Mesothelial cell of epicardium (in vitro differentiated cells): ENCODE measurements at regions not wholly inside any gene's neighbourhood (a gene's known extent, or its start where the extent isn't known, plus 50 kb on each side); places are given as distances from the start of the nearest gene placed in this dataset.
"Not testable (repeated sequence)": the region's sequence is repeated elsewhere in the genome, so short reads cannot be mapped to it uniquely, and the experiment has no call there.

ENCODE experiments used
- DNase-seq, 2 experiments: peaks; one replicate each; pipeline ENCODE4 v3.0.0; 2021; ENCODE audit warnings: low spot score in 2 of 2; ENCODE audit not compliant: unreplicated experiment in 2 of 2
- H3K27ac Mint-ChIP-seq: 2 replicates; pipeline ENCODE4 v1.8.0; 2021; ENCODE audit warnings: mixed read lengths
- H3K27me3 Mint-ChIP-seq: 2 replicates; pipeline ENCODE4 v1.8.0; 2021; ENCODE audit warnings: low read depth, mixed read lengths
- H3K36me3 Mint-ChIP-seq: 2 replicates; pipeline ENCODE4 v1.8.0; 2021; ENCODE audit warnings: mixed read lengths
- H3K4me1 Mint-ChIP-seq: 2 replicates; pipeline ENCODE4 v1.8.0; 2021; ENCODE audit warnings: mixed read lengths
- H3K4me3 Mint-ChIP-seq: 2 replicates; pipeline ENCODE4 v1.8.0; 2021; ENCODE audit warnings: mild to moderate bottlenecking, moderate library complexity, mixed read lengths
- H3K9me3 Mint-ChIP-seq: 2 replicates; pipeline ENCODE4 v1.8.0; 2021; ENCODE audit warnings: mixed read lengths
- TF ChIP-seq, protein P1 (sequence below): fragments of 200-600 bp; sonication (generic); IDR thresholded peaks from one replicate; pipeline ENCODE4 v1.5.0; 2021; ENCODE audit warnings: antibody characterized with exemption; ENCODE audit not compliant: unreplicated experiment

DNA sequence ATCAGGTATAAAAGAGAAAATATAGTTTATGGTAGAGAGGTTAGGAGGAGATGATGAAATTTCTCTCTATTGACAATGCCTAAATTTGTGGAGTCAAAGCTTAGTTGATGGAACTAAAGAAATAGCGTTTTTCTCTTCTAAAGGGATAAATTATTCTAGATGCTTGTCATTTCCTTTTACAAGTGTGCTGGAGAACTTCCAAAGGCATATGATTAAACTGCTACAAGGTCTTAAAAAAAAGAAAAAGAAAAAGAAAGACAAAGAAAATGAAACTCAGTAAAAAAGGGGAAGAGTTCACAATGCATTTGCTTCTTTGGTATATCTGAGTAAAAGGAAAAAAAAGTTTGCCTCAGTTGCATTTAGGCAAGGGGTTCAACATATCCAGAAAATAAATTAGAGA lies 499.8 kb upstream of the PTCHD4 start:
- TF ChIP-seq, protein P1, sequence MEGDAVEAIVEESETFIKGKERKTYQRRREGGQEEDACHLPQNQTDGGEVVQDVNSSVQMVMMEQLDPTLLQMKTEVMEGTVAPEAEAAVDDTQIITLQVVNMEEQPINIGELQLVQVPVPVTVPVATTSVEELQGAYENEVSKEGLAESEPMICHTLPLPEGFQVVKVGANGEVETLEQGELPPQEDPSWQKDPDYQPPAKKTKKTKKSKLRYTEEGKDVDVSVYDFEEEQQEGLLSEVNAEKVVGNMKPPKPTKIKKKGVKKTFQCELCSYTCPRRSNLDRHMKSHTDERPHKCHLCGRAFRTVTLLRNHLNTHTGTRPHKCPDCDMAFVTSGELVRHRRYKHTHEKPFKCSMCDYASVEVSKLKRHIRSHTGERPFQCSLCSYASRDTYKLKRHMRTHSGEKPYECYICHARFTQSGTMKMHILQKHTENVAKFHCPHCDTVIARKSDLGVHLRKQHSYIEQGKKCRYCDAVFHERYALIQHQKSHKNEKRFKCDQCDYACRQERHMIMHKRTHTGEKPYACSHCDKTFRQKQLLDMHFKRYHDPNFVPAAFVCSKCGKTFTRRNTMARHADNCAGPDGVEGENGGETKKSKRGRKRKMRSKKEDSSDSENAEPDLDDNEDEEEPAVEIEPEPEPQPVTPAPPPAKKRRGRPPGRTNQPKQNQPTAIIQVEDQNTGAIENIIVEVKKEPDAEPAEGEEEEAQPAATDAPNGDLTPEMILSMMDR: no peak
- Mint-ChIP-seq H3K4me3 (no peak overlapping the region), H3K27me3 (no peaks in the 10 kb centered on the region), H3K9me3 (peaks cover 11% of the 10 kb centered on the region), H3K27ac (peak overlapping the region; percentile 22), H3K36me3 (no peaks in the 10 kb centered on the region), H3K4me1 (peaks cover 14% of the 10 kb centered on the region)
- no peak for DNase-seq

DNA sequence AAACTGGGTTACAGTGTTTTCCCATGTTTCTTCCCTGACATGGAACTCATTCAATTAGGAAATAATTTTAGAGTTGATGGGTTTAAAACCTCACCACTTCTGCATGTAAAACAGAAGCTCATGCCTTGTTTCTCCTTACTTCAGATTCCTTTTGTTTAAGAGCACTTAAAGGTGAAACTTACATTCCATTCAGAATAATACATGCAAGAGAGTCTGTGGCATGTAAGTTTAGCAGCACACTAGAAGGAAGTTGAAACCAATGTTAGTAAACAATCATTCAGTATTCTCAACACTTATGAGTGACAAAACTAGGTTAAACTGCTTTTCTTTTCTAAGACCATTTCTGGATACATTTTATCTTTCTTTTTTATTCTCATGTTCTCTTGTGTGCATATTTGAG lies 495.6 kb upstream of the PTCHD4 start:
- TF ChIP-seq, protein P1: no peak
- no peak overlapping the region for H3K4me3 Mint-ChIP-seq
- no peaks in the 10 kb centered on the region for H3K36me3 Mint-ChIP-seq
- no peaks in the 10 kb centered on the region for H3K27me3 Mint-ChIP-seq
- H3K9me3 Mint-ChIP-seq: peaks cover 3% of the 10 kb centered on the region
- DNase-seq: no peak
- H3K4me1 Mint-ChIP-seq: peaks cover 9% of the 10 kb centered on the region
- no peak overlapping the region for H3K27ac Mint-ChIP-seq

DNA sequence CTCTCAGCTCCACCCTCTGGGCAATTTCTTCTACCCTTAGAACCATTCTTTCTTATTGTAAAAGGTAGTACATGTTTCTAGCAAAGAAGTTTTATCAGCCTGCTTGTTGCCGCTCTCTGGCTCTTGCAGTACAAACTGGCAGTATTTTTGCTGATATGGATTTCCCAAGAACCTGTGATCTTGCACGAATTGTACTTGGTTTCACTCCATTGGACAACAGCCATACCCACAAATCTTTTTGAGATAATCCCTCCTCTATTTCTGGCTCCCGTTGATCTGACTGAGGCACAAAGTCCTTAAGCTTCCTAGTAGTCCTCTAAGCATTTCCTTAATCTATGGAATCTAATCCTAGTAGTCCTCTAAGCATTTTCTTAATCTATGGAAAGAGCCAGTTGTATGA lies 487.0 kb upstream of the PTCHD4 start:
- peaks cover 2% of the 10 kb centered on the region for H3K27me3 Mint-ChIP-seq
- no peak overlapping the region for H3K27ac Mint-ChIP-seq
- TF ChIP-seq, protein P1: no peak
- H3K4me1 Mint-ChIP-seq: peaks cover 6% of the 10 kb centered on the region
- DNase-seq: no peak
- H3K4me3 Mint-ChIP-seq: no peak overlapping the region
- no peaks in the 10 kb centered on the region for H3K36me3 Mint-ChIP-seq
- H3K9me3 Mint-ChIP-seq: no peaks in the 10 kb centered on the region

GRCh38 chr6:48596830-48597229 lies 485.8 kb upstream of the PTCHD4 start:
- peaks cover 4% of the 10 kb centered on the region for H3K9me3 Mint-ChIP-seq
- no peak for DNase-seq
- no peaks in the 10 kb centered on the region for H3K36me3 Mint-ChIP-seq
- no peak overlapping the region for H3K27ac Mint-ChIP-seq
- H3K4me1 Mint-ChIP-seq: peaks cover 6% of the 10 kb centered on the region
- H3K4me3 Mint-ChIP-seq: no peak overlapping the region
- H3K27me3 Mint-ChIP-seq: peaks cover 2% of the 10 kb centered on the region
- TF ChIP-seq, protein P1: no peak

DNA sequence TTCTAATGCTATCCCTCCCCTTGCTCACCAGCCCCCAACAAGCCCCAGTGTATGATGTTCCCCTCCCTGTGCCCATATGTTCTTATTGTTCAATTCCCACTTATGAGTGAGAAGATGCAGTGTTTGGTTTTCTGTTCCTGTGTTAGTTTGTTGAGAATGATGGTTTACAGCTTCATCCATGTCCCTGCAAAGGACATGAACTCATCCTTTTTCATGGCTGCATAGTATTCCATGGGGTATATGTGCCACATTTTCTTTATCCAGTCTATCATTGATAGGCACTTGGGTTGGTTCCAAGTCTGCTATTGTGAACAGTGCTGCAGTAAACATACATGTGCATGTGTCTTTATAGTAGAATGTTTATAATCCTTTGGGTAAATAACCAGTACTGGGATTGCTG lies 480.2 kb upstream of the PTCHD4 start:
- H3K4me1 Mint-ChIP-seq, H3K4me3 Mint-ChIP-seq, DNase-seq, H3K27me3 Mint-ChIP-seq, H3K27ac Mint-ChIP-seq, H3K36me3 Mint-ChIP-seq: not testable (repeated sequence)
- H3K9me3 Mint-ChIP-seq: peaks cover 15% of the 10 kb centered on the region

DNA sequence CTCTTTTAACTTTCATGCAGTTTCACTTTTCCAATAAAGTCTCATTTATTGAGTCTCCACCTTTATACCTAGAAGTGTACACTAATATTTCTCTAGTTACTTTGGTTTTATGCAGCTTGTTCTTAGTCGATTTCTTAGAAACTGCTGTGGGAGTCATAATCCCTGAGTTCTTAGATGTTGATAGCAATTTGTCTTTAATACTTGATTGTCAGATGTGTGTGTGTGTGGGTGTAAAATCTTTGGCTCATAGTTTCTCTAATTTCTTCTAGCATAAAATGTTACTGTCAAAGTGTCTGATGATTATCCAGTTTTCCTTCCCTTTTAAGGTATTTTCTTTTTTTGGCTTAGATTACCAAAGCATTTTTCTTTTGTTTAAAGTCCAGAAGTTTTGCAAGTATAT lies 473.8 kb upstream of the PTCHD4 start:
- H3K27me3 Mint-ChIP-seq: no peaks in the 10 kb centered on the region

More for the DNA sequence above, 473.8 kb upstream of the PTCHD4 start:
- DNase-seq: no peak
- no peaks in the 10 kb centered on the region for H3K9me3 Mint-ChIP-seq
- H3K36me3 Mint-ChIP-seq: no peaks in the 10 kb centered on the region
- peak overlapping the region; percentile 90 for H3K27ac Mint-ChIP-seq
- no peak overlapping the region for H3K4me3 Mint-ChIP-seq
- H3K4me1 Mint-ChIP-seq: peaks cover 26% of the 10 kb centered on the region
- TF ChIP-seq, protein P1: no peak
